ENCODE measurements at regions not wholly inside any gene's neighbourhood (a gene's known extent, or its start where the extent isn't known, plus 50 kb on each side); places are given as distances from the start of the nearest gene placed in this dataset.
A peak's percentile ranks its signal among the peaks of the same experiment; 100 is the strongest.

GRCh38 chr9:95640336-95640735 is 123.6 kb upstream of the PTCH1 start:
- H3K27me3 ChIP-seq (ENCODE audit: control insufficient read depth in 3 of 3, insufficient read depth in 3 of 3, low read length in 3 of 3): peaks cover 0 to 4% (median 0%) of the 10 kb centered on the region in 3 donors
- peaks cover 0 to 10% of the 10 kb centered on the region in 2 donors for H3K9me3 ChIP-seq (ENCODE audit: control insufficient read depth in 2 of 2, insufficient read depth in 1 of 2, low read depth in 1 of 2, low read length in 1 of 2)
- FAIRE-seq: no peak
- WGBS, 3 donors: 89 to 92% (median 90%) methylated on average over 6 of the region's 6 CpGs
- H3K4me1 ChIP-seq (ENCODE audit: control insufficient read depth in 3 of 3, insufficient read depth in 2 of 3, low read depth in 1 of 3, low read length in 2 of 3): no peaks in the 10 kb centered on the region
- no peak for DNase-seq
- no peak overlapping the region for H3K4me3 ChIP-seq (ENCODE audit: low read depth in 1 of 3, low read length in 3 of 3)
- H3K36me3 ChIP-seq (ENCODE audit: control insufficient read depth in 3 of 3, insufficient read depth in 2 of 3, low read depth in 1 of 3, low read length in 3 of 3): no peaks in the 10 kb centered on the region
- H3K27ac ChIP-seq (ENCODE audit: low read depth in 1 of 3, low read length in 2 of 3): no peak overlapping the region

GRCh38 chr9:95635986-95636671 is 119.4 kb upstream of the PTCH1 start:
- FAIRE-seq (no peak), DNase-seq (no peak)
- Histone ChIP-seq H3K36me3 (ENCODE audit: control insufficient read depth in 3 of 3, insufficient read depth in 2 of 3, low read depth in 1 of 3, low read length in 3 of 3) (no peaks in the 10 kb centered on the region), H3K9me3 (ENCODE audit: control insufficient read depth in 2 of 2, insufficient read depth in 1 of 2, low read depth in 1 of 2, low read length in 1 of 2) (peaks cover 0 to 6% of the 10 kb centered on the region in 2 donors), H3K4me1 (ENCODE audit: control insufficient read depth in 3 of 3, insufficient read depth in 2 of 3, low read depth in 1 of 3, low read length in 2 of 3) (no peaks in the 10 kb centered on the region), H3K27ac (ENCODE audit: low read depth in 1 of 3, low read length in 2 of 3) (no peak overlapping the region), H3K27me3 (ENCODE audit: control insufficient read depth in 3 of 3, insufficient read depth in 3 of 3, low read length in 3 of 3) (peaks cover 0 to 4% (median 0%) of the 10 kb centered on the region in 3 donors), H3K4me3 (ENCODE audit: low read depth in 1 of 3, low read length in 3 of 3) (no peak overlapping the region)
- WGBS, 3 donors: 85 to 94% (median 86%) methylated on average over 4 of the region's 4 CpGs

- H3K9me3 ChIP-seq (ENCODE audit: control insufficient read depth in 2 of 2, insufficient read depth in 1 of 2, low read depth in 1 of 2, low read length in 1 of 2): peaks cover 0 to 6% of the 10 kb centered on the region in 2 donors
- no peak for FAIRE-seq
- H3K27me3 ChIP-seq (ENCODE audit: control insufficient read depth in 3 of 3, insufficient read depth in 3 of 3, low read length in 3 of 3): peaks cover 0 to 4% (median 0%) of the 10 kb centered on the region in 3 donors
- no peak overlapping the region for H3K27ac ChIP-seq (ENCODE audit: low read depth in 1 of 3, low read length in 2 of 3)
- H3K4me3 ChIP-seq (ENCODE audit: low read depth in 1 of 3, low read length in 3 of 3): no peak overlapping the region
- H3K4me1 ChIP-seq (ENCODE audit: control insufficient read depth in 3 of 3, insufficient read depth in 2 of 3, low read depth in 1 of 3, low read length in 2 of 3): no peaks in the 10 kb centered on the region
- WGBS, 3 donors: 83 to 93% (median 88%) methylated on average over 6 of the region's 6 CpGs
- no peaks in the 10 kb centered on the region for H3K36me3 ChIP-seq (ENCODE audit: control insufficient read depth in 3 of 3, insufficient read depth in 2 of 3, low read depth in 1 of 3, low read length in 3 of 3)
- no peak for DNase-seq
These were observed 117.8 kb upstream of the PTCH1 start for GRCh38 chr9:95634536-95634935.

GRCh38 chr9:95634114-95634513 is 117.3 kb upstream of the PTCH1 start:
- DNase-seq: no peak
- 66 to 91% (median 86%) methylated on average over 4 of the region's 4 CpGs for WGBS, 3 donors
- Histone ChIP-seq H3K4me1 (ENCODE audit: control insufficient read depth in 3 of 3, insufficient read depth in 2 of 3, low read depth in 1 of 3, low read length in 2 of 3) (no peaks in the 10 kb centered on the region), H3K36me3 (ENCODE audit: control insufficient read depth in 3 of 3, insufficient read depth in 2 of 3, low read depth in 1 of 3, low read length in 3 of 3) (no peaks in the 10 kb centered on the region), H3K27me3 (ENCODE audit: control insufficient read depth in 3 of 3, insufficient read depth in 3 of 3, low read length in 3 of 3) (peaks cover 0 to 4% (median 0%) of the 10 kb centered on the region in 3 donors), H3K27ac (ENCODE audit: low read depth in 1 of 3, low read length in 2 of 3) (no peak overlapping the region), H3K4me3 (ENCODE audit: low read depth in 1 of 3, low read length in 3 of 3) (no peak overlapping the region), H3K9me3 (ENCODE audit: control insufficient read depth in 2 of 2, insufficient read depth in 1 of 2, low read depth in 1 of 2, low read length in 1 of 2) (peaks cover 0 to 6% of the 10 kb centered on the region in 2 donors)
- FAIRE-seq: no peak

GRCh38 chr9:95629585-95629984 is 112.8 kb upstream of the PTCH1 start:
- DNase-seq (no peak), FAIRE-seq (no peak)
- no peaks in the 10 kb centered on the region for H3K4me1 ChIP-seq (ENCODE audit: control insufficient read depth in 3 of 3, insufficient read depth in 2 of 3, low read depth in 1 of 3, low read length in 2 of 3)
- no peak overlapping the region for H3K27ac ChIP-seq (ENCODE audit: low read depth in 1 of 3, low read length in 2 of 3)
- 79 to 94% (median 90%) methylated on average over 6 of the region's 6 CpGs for WGBS, 3 donors
- H3K4me3 ChIP-seq (ENCODE audit: low read depth in 1 of 3, low read length in 3 of 3): no peak overlapping the region
- no peaks in the 10 kb centered on the region for H3K9me3 ChIP-seq (ENCODE audit: control insufficient read depth in 2 of 2, insufficient read depth in 1 of 2, low read depth in 1 of 2, low read length in 1 of 2)
- no peaks in the 10 kb centered on the region for H3K27me3 ChIP-seq (ENCODE audit: control insufficient read depth in 3 of 3, insufficient read depth in 3 of 3, low read length in 3 of 3)
- no peaks in the 10 kb centered on the region for H3K36me3 ChIP-seq (ENCODE audit: control insufficient read depth in 3 of 3, insufficient read depth in 2 of 3, low read depth in 1 of 3, low read length in 3 of 3)

- Histone ChIP-seq H3K27me3 (ENCODE audit: control insufficient read depth in 3 of 3, insufficient read depth in 3 of 3, low read length in 3 of 3) (no peaks in the 10 kb centered on the region), H3K4me3 (ENCODE audit: low read depth in 1 of 3, low read length in 3 of 3) (no peak overlapping the region), H3K36me3 (ENCODE audit: control insufficient read depth in 3 of 3, insufficient read depth in 2 of 3, low read depth in 1 of 3, low read length in 3 of 3) (no peaks in the 10 kb centered on the region), H3K9me3 (ENCODE audit: control insufficient read depth in 2 of 2, insufficient read depth in 1 of 2, low read depth in 1 of 2, low read length in 1 of 2) (no peaks in the 10 kb centered on the region), H3K27ac (ENCODE audit: low read depth in 1 of 3, low read length in 2 of 3) (no peak overlapping the region), H3K4me1 (ENCODE audit: control insufficient read depth in 3 of 3, insufficient read depth in 2 of 3, low read depth in 1 of 3, low read length in 2 of 3) (no peaks in the 10 kb centered on the region)
- FAIRE-seq (no peak), DNase-seq (no peak)
- WGBS, 3 donors: 57 to 63% (median 62%) methylated on average over 8 of the region's 8 CpGs
These were observed 111.0 kb upstream of the PTCH1 start for GRCh38 chr9:95627802-95628201.

GRCh38 chr9:95626885-95627558 is 110.3 kb upstream of the PTCH1 start:
- no peaks in the 10 kb centered on the region for H3K4me1 ChIP-seq (ENCODE audit: control insufficient read depth in 3 of 3, insufficient read depth in 2 of 3, low read depth in 1 of 3, low read length in 2 of 3)
- peak overlapping the region in 1 of 3 donors; percentile 41 for H3K27ac ChIP-seq (ENCODE audit: low read depth in 1 of 3, low read length in 2 of 3)
- peak; percentile 7 to 32 for DNase-seq
- no peak for FAIRE-seq
- no peaks in the 10 kb centered on the region for H3K36me3 ChIP-seq (ENCODE audit: control insufficient read depth in 3 of 3, insufficient read depth in 2 of 3, low read depth in 1 of 3, low read length in 3 of 3)
- 55 to 67% (median 60%) methylated on average over 21 of the region's 21 CpGs for WGBS, 3 donors
- no peaks in the 10 kb centered on the region for H3K27me3 ChIP-seq (ENCODE audit: control insufficient read depth in 3 of 3, insufficient read depth in 3 of 3, low read length in 3 of 3)
- H3K9me3 ChIP-seq (ENCODE audit: control insufficient read depth in 2 of 2, insufficient read depth in 1 of 2, low read depth in 1 of 2, low read length in 1 of 2): no peaks in the 10 kb centered on the region
- no peak overlapping the region for H3K4me3 ChIP-seq (ENCODE audit: low read depth in 1 of 3, low read length in 3 of 3)

- Histone ChIP-seq H3K27ac (ENCODE audit: low read depth in 1 of 3, low read length in 2 of 3) (no peak overlapping the region), H3K4me3 (ENCODE audit: low read depth in 1 of 3, low read length in 3 of 3) (no peak overlapping the region), H3K36me3 (ENCODE audit: control insufficient read depth in 3 of 3, insufficient read depth in 2 of 3, low read depth in 1 of 3, low read length in 3 of 3) (no peaks in the 10 kb centered on the region), H3K9me3 (ENCODE audit: control insufficient read depth in 2 of 2, insufficient read depth in 1 of 2, low read depth in 1 of 2, low read length in 1 of 2) (no peaks in the 10 kb centered on the region), H3K27me3 (ENCODE audit: control insufficient read depth in 3 of 3, insufficient read depth in 3 of 3, low read length in 3 of 3) (no peaks in the 10 kb centered on the region), H3K4me1 (ENCODE audit: control insufficient read depth in 3 of 3, insufficient read depth in 2 of 3, low read depth in 1 of 3, low read length in 2 of 3) (no peaks in the 10 kb centered on the region)
- WGBS, 3 donors: 75 to 94% (median 84%) methylated on average over 13 of the region's 13 CpGs
- FAIRE-seq (no peak), DNase-seq (no peak)
These were observed 109.6 kb upstream of the PTCH1 start for GRCh38 chr9:95626341-95626740.

Measured in small intestine (tissue), 7 donors.